GM06990 (cell line): ENCODE measurements at regions not wholly inside any gene's neighbourhood (a gene's known extent, or its start where the extent isn't known, plus 50 kb on each side); places are given as distances from the start of the nearest gene placed in this dataset.

Experiments
- DNase-seq: peaks from one replicate; pipeline ENCODE4 v3.0.0-alpha.2; 2011; ENCODE audit not compliant: insufficient read length; ENCODE audit errors: extremely low read depth
- H3K27me3 ChIP-seq: replicated peaks from 2 replicates; pipeline ENCODE4 v1.6.0; 2011; ENCODE audit warnings: low read length; ENCODE audit not compliant: control insufficient read depth, insufficient read depth
- H3K36me3 ChIP-seq: 2 replicates; pipeline ENCODE4 v1.5.1; 2011; ENCODE audit warnings: low read length; ENCODE audit not compliant: control insufficient read depth, insufficient read depth
- H3K4me3 ChIP-seq: replicated peaks from 2 replicates; pipeline ENCODE4 v1.5.1; 2011; ENCODE audit warnings: low read depth, mild to moderate bottlenecking, control low read depth, low read length
- CTCF ChIP-seq: IDR thresholded peaks from 2 replicates; pipeline ENCODE4 v1.5.1; 2011; ENCODE audit warnings: low read length, control low read depth, mild to moderate bottlenecking, inconsistent platforms; ENCODE audit not compliant: insufficient read depth, poor library complexity, severe bottlenecking

- no peaks in the 10 kb centered on the region for H3K27me3 ChIP-seq
- DNase-seq, result no peak
- TF ChIP-seq CTCF, result no peak
These were observed 66.8 kb upstream of the VRK1 start for GRCh38 chr14:96730386-96730785.

GRCh38 chr14:96734076-96734622 lies 63.0 kb upstream of the VRK1 start:
- TF ChIP-seq CTCF, result no peak
- Histone ChIP-seq H3K27me3 (no peaks in the 10 kb centered on the region; the same call in 1 of the 2 replicates), H3K4me3 (no peak overlapping the region), H3K36me3 (no peaks in the 10 kb centered on the region)
- no peak for DNase-seq

More at GRCh38 chr14:96730386-96730785, 66.8 kb upstream of the VRK1 start:
- Histone ChIP-seq H3K4me3 (no peak overlapping the region), H3K36me3 (no peaks in the 10 kb centered on the region)

GRCh38 chr14:96735526-96735925 lies 61.7 kb upstream of the VRK1 start:
- TF ChIP-seq CTCF, result no peak
- H3K36me3 ChIP-seq, result no peaks in the 10 kb centered on the region
- no peak for DNase-seq
- H3K4me3 ChIP-seq, result no peak overlapping the region
- no peaks in the 10 kb centered on the region; the same call in none of the 2 replicates for H3K27me3 ChIP-seq

- no peak for TF ChIP-seq CTCF
- no peaks in the 10 kb centered on the region; the same call in none of the 2 replicates for H3K27me3 ChIP-seq
- H3K4me3 ChIP-seq, result no peak overlapping the region
- DNase-seq, result no peak
- H3K36me3 ChIP-seq, result no peaks in the 10 kb centered on the region
These were observed 60.7 kb upstream of the VRK1 start for GRCh38 chr14:96736439-96736838.

GRCh38 chr14:96737881-96738280 lies 59.3 kb upstream of the VRK1 start:
- no peaks in the 10 kb centered on the region; the same call in none of the 2 replicates for H3K27me3 ChIP-seq
- no peaks in the 10 kb centered on the region for H3K36me3 ChIP-seq
- no peak for TF ChIP-seq CTCF
- no peak for DNase-seq
- no peak overlapping the region for H3K4me3 ChIP-seq

GRCh38 chr14:96739200-96739910 lies 57.8 kb upstream of the VRK1 start:
- peaks cover under 1% of the 10 kb centered on the region for H3K27me3 ChIP-seq
- H3K36me3 ChIP-seq, result no peaks in the 10 kb centered on the region
- no peak for TF ChIP-seq CTCF
- DNase-seq, result no peak
- H3K4me3 ChIP-seq, result no peak overlapping the region
